ENCODE measurements at regions not wholly inside any gene's neighbourhood (a gene's known extent, or its start where the extent isn't known, plus 50 kb on each side); places are given as distances from the start of the nearest gene placed in this dataset.
"Not testable (repeated sequence)": the region's sequence is repeated elsewhere in the genome, so short reads cannot be mapped to it uniquely, and the experiment has no call there.

DNA sequence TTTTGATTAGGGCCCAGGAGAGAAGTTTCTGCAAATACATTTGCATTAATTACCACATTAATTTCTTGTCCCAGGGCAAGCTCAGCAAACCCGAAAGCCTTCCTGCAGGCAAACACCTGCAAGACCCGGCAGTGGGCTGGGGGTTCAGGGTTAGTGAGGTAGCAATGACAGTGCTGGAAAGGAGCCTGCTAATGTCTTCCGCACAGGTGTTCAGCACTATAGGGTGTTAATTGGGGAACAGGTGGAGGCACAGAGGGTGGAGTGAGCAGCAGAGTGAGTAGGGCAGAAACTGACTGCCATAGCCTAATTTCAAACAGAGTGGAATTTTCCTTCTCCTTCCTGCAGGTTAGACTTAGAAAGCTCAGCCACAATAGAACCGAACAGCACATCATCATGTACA is 50.9 kb upstream of the UBASH3B start:
- ChIA-PET CTCF (no interaction called here), POLR2A (no interaction called here)
- peaks cover 8% of the 10 kb centered on the region for H3K27me3 Mint-ChIP-seq
- no peak overlapping the region for H3K27ac Mint-ChIP-seq
- H3K36me3 Mint-ChIP-seq (ENCODE audit: low read depth): no peaks in the 10 kb centered on the region
- H3K4me3 Mint-ChIP-seq: no peak overlapping the region
- no peaks in the 10 kb centered on the region for H3K4me1 Mint-ChIP-seq
- H3K9me3 Mint-ChIP-seq: no peaks in the 10 kb centered on the region
- DNase-seq: no peak

DNA sequence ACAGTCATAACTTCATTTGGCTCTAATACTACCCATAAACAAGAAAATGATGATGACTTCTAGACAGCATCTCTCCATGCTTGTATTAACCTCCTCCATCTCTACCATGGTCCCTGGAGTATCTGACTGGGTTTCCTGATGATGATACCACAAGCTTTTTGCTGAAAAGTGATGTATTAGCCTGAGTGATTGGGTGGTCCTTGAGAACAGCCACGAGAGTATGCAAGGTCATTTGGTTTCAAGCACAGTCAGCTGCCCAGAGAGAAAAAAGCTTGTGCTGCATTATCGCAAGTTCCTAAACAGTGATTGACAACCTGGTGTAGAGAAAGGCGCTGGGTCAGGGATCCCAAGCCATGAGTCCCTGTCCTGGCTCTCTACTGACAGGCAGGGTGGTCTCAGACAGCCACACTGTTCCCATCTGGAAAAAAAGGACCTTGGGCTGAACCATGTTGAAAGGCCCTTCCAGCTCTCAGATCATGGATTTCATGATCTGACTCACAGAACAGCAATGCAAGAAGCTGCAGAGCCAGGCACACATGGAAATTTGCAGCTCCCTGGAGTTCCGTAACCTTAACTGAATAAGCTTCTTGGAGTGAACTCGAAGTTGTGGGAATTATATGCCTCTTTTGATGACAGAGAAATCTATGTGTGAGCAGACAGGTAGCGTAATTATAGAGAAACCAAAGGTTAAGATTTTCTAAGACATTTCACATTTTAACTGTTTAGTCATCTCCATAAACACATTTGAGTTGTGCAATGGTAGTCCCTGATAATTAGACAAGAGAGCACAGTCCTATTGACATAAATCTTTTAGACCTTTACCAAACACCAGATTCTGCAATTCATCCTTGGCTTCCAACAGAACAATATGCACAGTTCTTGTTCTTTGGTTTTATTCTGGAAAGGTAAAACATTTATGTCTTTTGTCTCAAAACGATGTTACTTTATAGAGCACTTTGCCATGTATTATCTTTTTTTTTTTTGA is 54.1 kb upstream of the UBASH3B start:
- Mint-ChIP-seq H3K27ac (no peak overlapping the region), H3K4me1 (no peaks in the 10 kb centered on the region), H3K4me3 (no peak overlapping the region), H3K9me3 (no peaks in the 10 kb centered on the region), H3K27me3 (peaks cover 5% of the 10 kb centered on the region), H3K36me3 (ENCODE audit: low read depth) (no peaks in the 10 kb centered on the region)
- no peak for DNase-seq
- ChIA-PET CTCF (no interaction called here), POLR2A (no interaction called here)

DNA sequence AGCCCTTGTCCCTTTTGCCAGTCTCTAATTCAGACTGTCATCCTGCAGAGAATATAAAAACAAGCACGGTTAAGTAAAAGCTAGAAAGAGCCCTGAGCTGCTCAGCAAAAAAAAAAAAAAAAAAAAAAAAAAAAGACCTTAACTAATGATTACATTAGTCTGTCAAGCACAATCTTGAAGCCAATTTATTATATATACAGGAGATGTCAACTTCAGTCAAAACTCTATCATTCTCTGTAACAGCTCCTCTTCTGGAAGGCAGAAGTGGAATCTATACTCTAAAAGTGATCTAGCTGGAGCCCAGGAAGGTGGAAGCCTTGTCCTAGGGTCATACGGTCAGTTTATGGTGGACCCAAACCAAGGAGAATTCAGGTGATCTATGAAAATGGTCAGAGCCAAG is 55.2 kb upstream of the UBASH3B start:
- POLR2A ChIA-PET: no interaction called here
- Mint-ChIP-seq H3K4me3 (no peak overlapping the region), H3K4me1 (no peaks in the 10 kb centered on the region), H3K36me3 (ENCODE audit: low read depth) (no peaks in the 10 kb centered on the region), H3K9me3 (no peaks in the 10 kb centered on the region), H3K27me3 (peaks cover 5% of the 10 kb centered on the region), H3K27ac (no peak overlapping the region)
- CTCF ChIA-PET: interaction anchor here (0.6 kb wide), 1 partner anchor 198 kb away, joined by 4 read pairs; no protein-coding TSS in a partner anchor
- no peak for DNase-seq

DNA sequence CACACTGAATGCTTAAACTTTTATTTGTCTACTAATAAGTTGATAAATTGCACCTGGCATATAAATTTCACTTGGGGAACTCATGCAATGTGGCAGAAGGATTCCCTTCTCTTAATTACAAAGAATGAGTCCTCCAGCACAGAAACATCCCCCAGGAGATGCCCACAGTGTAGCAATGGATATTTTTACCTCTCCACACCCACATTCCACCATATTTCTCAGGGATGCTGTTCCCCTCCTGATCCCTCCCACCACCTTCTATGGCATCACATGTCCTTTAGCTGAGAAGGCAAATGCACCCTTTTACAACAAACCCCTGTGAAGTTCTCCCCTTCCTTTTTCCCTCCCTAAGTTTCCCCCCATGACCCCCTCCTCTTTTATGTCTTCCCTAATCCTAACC is 56.1 kb upstream of the UBASH3B start:
- H3K27ac Mint-ChIP-seq: no peak overlapping the region
- CTCF ChIA-PET: no interaction called here

DNA sequence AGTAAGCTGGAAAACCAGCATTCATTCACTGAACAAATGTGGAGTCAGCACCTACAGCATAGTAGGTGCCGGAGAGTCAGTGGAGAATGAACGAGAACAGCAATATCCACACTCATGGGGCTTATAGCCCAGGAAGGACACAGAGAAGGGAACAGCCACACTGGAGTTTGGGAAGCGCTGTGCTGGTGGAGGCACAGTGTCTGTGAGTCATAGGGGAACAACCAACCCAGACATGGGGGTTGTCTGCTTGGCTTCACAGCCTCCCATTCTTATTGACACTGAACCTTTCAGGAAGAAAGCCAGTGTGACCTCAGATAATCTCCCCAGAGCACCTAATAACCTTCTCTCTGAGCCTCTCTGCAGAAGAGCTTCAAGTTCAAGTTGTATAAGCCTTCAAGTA is 56.6 kb upstream of the UBASH3B start:
- H3K27ac Mint-ChIP-seq: no peak overlapping the region
- no peaks in the 10 kb centered on the region for H3K9me3 Mint-ChIP-seq
- H3K4me3 Mint-ChIP-seq: no peak overlapping the region
- no peak for DNase-seq
- H3K27me3 Mint-ChIP-seq: peaks cover 5% of the 10 kb centered on the region
- ChIA-PET CTCF (no interaction called here), POLR2A (no interaction called here)
- no peaks in the 10 kb centered on the region for H3K36me3 Mint-ChIP-seq (ENCODE audit: low read depth)
- H3K4me1 Mint-ChIP-seq: no peaks in the 10 kb centered on the region

More for the DNA sequence above, 56.1 kb upstream of the UBASH3B start:
- POLR2A ChIA-PET: no interaction called here
- Mint-ChIP-seq H3K4me1 (no peaks in the 10 kb centered on the region), H3K4me3 (no peak overlapping the region), H3K27me3 (peaks cover 5% of the 10 kb centered on the region), H3K9me3 (no peaks in the 10 kb centered on the region), H3K36me3 (ENCODE audit: low read depth) (no peaks in the 10 kb centered on the region)
- DNase-seq: no peak

DNA sequence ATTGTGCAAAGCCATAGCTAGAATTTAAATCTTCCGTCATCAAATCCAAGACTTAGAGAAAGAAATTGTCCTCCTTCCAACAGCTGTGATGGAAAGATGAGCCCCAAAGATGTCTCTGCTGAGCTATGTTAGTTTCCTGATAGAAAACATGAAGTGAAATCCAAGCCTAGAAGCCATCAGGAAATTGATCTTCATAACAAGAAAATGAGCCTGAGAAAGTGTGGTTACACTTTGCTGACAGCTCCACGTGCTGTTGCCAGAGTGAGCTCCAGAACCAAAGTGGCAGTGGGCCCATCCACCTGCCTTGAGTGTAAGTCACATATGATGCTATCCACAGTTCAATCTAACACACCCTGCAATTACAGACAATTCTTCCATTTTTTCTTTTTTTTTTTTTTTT is 58.0 kb upstream of the UBASH3B start:
- Mint-ChIP-seq H3K36me3 (ENCODE audit: low read depth) (no peaks in the 10 kb centered on the region), H3K4me1 (peaks cover 3% of the 10 kb centered on the region), H3K9me3 (no peaks in the 10 kb centered on the region), H3K27me3 (peaks cover 14% of the 10 kb centered on the region), H3K27ac (no peak overlapping the region), H3K4me3 (no peak overlapping the region)
- ChIA-PET POLR2A (no interaction called here), CTCF (interaction anchor here (0.6 to 3.7 kb wide), 6 partner anchors 17 to 1360 kb away, joined by 3 to 9 read pairs (median 4); no protein-coding TSS in a partner anchor)
- DNase-seq: no peak

DNA sequence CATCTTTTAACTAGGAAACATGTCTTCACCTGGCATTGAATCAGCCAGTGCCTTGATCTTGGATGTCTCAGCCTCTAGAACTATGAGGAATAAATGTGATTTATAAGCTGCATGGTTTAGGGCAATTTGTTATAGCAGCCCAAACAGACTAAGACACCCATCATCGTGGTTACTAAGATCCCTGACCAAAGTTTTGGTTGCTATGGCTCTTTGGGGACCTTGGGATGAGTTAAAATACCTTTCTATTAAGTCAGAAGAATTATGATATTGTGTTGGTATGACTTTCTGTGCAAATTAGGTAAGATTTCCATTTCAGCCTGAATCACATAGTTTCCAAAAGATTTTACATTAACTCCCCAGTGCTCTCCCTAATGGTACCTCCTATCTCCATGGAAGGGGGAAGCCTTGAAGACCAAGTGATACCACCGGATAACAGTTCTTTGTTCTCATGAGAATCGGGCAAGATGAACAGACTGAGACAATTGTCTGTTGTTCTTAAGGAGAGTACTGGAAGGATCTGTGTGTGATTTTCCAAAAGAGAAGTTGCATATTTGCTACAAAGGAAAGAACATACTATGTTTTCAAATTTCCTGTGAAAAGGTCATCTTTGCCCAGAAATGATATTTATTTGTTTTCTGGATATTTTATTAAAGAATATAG is 60.4 kb upstream of the UBASH3B start:
- Mint-ChIP-seq H3K36me3 (ENCODE audit: low read depth) (no peaks in the 10 kb centered on the region), H3K27ac (no peak overlapping the region), H3K4me3 (no peak overlapping the region), H3K4me1 (peaks cover 3% of the 10 kb centered on the region), H3K9me3 (no peaks in the 10 kb centered on the region), H3K27me3 (peaks cover 14% of the 10 kb centered on the region)
- no peak for DNase-seq
- CTCF ChIA-PET: interaction anchor here (0.7 to 3.7 kb wide), 4 partner anchors 15 to 434 kb away, joined by 3 to 9 read pairs (median 4); no protein-coding TSS in a partner anchor
- POLR2A ChIA-PET: no interaction called here

DNA sequence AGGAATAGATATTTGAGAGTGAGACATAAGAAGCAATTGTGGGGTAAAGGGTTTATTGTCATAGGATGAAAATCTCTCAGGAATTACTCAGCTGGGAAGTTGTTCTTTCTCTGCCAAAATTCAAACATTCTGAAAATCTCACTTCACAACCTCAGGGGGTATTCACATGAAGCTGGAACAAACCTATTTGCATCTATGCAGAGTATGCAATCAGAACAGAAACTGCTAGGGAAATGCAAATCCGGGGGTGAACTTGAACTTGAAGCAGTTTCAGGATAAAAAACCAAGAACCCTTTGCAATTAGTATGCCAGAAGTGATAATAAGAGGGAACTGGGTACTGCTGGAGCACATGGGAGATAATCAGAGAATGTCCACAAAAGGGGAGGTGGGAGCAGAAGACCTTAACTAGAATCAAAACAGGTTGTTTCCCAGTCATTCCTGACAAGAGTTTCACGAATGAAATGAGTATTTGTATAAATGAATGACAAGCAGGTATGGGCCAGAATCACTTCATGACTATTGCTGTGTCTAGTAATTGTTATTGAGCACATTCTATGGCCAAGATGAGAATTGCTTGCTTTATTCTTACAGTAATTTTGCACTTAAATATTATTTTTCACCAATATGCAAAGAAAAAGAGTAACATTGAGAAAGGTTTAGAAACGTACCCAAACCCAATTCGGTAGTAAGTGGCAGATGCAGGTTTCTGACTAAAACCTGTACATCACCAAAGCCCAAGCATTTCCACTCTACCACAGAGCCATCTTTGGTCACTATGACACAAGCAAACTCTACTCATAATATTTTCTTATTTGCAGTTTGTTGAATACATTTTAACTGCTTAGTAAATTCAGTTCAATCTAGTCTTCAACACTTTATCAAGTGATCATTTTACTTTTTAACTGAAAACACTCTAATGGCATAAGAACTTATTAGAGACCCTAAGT is 61.8 kb upstream of the UBASH3B start:
- no peak overlapping the region for H3K27ac Mint-ChIP-seq
- peaks cover 19% of the 10 kb centered on the region for H3K27me3 Mint-ChIP-seq
- POLR2A ChIA-PET: no interaction called here
- CTCF ChIA-PET: interaction anchor here (0.7 to 3.7 kb wide), 3 partner anchors 13 to 74 kb away, joined by 3 to 9 read pairs (median 4); no protein-coding TSS in a partner anchor
- no peaks in the 10 kb centered on the region for H3K9me3 Mint-ChIP-seq
- peaks cover 3% of the 10 kb centered on the region for H3K4me1 Mint-ChIP-seq
- no peak for DNase-seq
- no peaks in the 10 kb centered on the region for H3K36me3 Mint-ChIP-seq (ENCODE audit: low read depth)
- H3K4me3 Mint-ChIP-seq: no peak overlapping the region

DNA sequence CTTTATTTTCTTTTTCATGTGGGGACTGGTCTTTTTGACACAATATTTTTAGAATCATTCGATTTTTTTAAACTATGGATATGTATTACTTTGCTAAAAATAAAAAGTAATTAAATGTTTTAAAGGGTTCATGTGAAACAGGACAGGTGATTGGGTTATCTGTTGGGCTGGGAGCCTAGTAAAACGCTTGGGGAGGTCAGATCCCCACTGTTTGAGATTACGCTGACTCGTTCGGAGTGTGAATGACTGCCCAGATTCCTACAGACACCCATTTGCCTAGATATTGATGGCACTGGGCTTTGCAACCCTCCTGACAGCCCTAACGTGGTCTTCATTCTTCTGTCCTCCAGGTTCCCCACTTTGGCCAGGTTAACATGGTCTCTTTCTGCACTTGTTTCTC is 62.9 kb upstream of the UBASH3B start:
- no peaks in the 10 kb centered on the region for H3K9me3 Mint-ChIP-seq
- POLR2A ChIA-PET: no interaction called here

DNA sequence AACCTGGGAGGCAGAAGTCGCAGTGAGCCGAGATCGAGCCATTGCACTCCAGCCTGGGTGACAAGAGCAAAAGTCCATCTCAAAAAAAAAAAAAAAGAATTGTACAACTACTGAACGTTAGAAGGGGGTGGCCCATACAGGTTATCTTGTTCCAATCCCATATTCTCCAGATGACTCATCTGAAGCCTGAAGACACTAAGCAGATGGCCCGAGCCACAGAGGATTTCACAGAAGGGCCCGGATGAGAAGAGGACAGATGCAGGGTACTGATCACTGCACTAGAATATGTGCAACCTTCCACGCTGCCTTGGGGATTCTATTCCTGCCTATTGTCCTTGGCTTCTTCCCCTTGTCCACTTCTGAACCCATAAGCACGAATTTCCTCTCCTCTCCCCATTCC is 70.9 kb upstream of the UBASH3B start:
- CTCF ChIA-PET: interaction anchor here (1.6 kb wide), 1 partner anchor 268 kb away, joined by 5 read pairs; no protein-coding TSS in a partner anchor
- H3K27me3 Mint-ChIP-seq: peaks cover 17% of the 10 kb centered on the region

More for the DNA sequence above, 62.9 kb upstream of the UBASH3B start:
- Mint-ChIP-seq H3K27ac (no peak overlapping the region), H3K4me3 (no peak overlapping the region), H3K27me3 (peaks cover 21% of the 10 kb centered on the region), H3K36me3 (ENCODE audit: low read depth) (no peaks in the 10 kb centered on the region), H3K4me1 (peaks cover 3% of the 10 kb centered on the region)
- CTCF ChIA-PET: interaction anchor here (1.2 to 2.2 kb wide), 2 partner anchors 12 to 13 kb away, joined by 3 to 8 read pairs; no protein-coding TSS in a partner anchor
- no peak for DNase-seq

DNA sequence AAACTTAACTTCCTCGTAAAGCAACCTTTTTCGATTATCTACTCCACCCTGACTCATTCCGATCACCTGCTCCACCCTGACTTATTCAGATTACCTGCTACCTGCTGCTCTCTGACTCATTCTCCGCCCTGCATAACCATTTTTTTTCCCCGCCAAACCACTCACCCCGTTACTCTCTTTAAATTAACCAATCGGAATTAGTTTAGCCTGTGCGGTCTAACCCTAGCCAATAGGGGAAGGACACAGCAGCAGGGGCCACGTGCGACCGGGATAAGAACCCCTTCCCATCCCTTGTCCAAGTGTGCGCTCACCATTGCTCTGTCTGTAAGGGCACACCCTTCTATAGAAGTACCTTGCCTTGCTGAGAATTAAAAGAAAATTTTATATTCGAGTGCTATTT is 75.5 kb upstream of the UBASH3B start:
- H3K27ac Mint-ChIP-seq; H3K4me1 Mint-ChIP-seq; H3K9me3 Mint-ChIP-seq; H3K4me3 Mint-ChIP-seq; POLR2A ChIA-PET; DNase-seq; H3K36me3 Mint-ChIP-seq (ENCODE audit: low read depth): not testable (repeated sequence)
- CTCF ChIA-PET: interaction anchor here (0.7 to 3.8 kb wide), 19 partner anchors 8 to 1806 kb away, joined by 3 to 36 read pairs (median 4); no protein-coding TSS in a partner anchor
- H3K27me3 Mint-ChIP-seq: peaks cover 19% of the 10 kb centered on the region

More for the DNA sequence above, 70.9 kb upstream of the UBASH3B start:
- Mint-ChIP-seq H3K36me3 (ENCODE audit: low read depth) (no peaks in the 10 kb centered on the region), H3K4me1 (peaks cover 5% of the 10 kb centered on the region), H3K4me3 (no peak overlapping the region), H3K9me3 (no peaks in the 10 kb centered on the region), H3K27ac (no peak overlapping the region)
- POLR2A ChIA-PET: no interaction called here
- no peak for DNase-seq

DNA sequence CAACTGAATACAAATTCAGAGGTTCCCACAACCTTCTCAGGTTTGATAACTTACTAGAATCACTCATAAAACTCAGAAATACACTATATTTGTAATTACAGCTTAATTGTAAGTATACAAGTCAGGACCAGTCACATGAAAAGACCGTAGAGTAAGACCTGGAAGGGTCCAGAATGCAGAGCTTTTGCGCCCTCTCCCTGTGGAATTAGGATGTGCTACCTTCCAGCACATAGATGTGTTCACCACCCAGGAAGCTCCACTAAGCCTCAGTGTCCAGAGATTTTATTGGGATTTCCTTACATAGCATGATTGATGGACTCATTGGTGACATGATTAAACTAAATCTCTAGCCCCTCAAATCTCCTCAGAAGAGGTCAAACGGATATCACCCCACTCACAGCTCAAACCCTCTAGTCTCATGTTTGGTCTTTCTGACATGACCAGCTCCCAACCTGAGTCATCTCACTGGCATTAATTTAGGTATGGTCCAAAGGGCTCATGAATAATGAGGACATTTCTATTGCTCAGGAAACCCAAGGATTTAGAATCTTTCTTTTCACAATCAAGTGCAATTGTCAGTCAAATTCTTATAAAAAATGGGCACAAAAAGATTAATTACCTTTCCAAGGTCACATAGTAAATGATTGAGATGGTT is 77.2 kb upstream of the UBASH3B start:
- ChIA-PET POLR2A (no interaction called here), CTCF (interaction anchor here (0.7 to 3.8 kb wide), 8 partner anchors 8 to 442 kb away, joined by 3 to 36 read pairs (median 9); no protein-coding TSS in a partner anchor)
- Mint-ChIP-seq H3K27ac (no peak overlapping the region), H3K9me3 (no peaks in the 10 kb centered on the region), H3K27me3 (peaks cover 16% of the 10 kb centered on the region), H3K4me1 (peaks cover 5% of the 10 kb centered on the region), H3K4me3 (no peak overlapping the region), H3K36me3 (ENCODE audit: low read depth) (no peaks in the 10 kb centered on the region)
- DNase-seq: no peak

Data from activated CD4-positive, alpha-beta memory T cell treated with anti-CD3 and anti-CD28 coated beads, Interleukin-2, amount 10 ng/mL, durations not matched to agents 7 days and 5 days (primary cell).